Calu3 (cell line): ENCODE measurements at regions not wholly inside any gene's neighbourhood (a gene's known extent, or its start where the extent isn't known, plus 50 kb on each side); places are given as distances from the start of the nearest gene placed in this dataset.

Experiments
- BruUV-seq: library from RNA; stranded (reverse); fragments of 400-500 nt; replicated peaks from 2 replicates; lab custom pipeline; 2021; lab: Mats Ljungman, UMichigan
- CTCF ChIA-PET: fragments of 300-600 bp; sonication (Branson Sonifier 250); formaldehyde crosslinking; loops from one replicate; lab custom pipeline; 2022; ENCODE audit warnings: antibody characterized with exemption; lab: Charles Lee
- DNase-seq: peaks from one replicate; pipeline ENCODE4 v3.0.0; 2022
- H3K27ac Mint-ChIP-seq: one replicate; pipeline ENCODE4 v1.8.0; 2022; ENCODE audit warnings: mixed read lengths; ENCODE audit not compliant: unreplicated experiment
- H3K27me3 Mint-ChIP-seq: one replicate; pipeline ENCODE4 v1.8.0; 2022; ENCODE audit warnings: mixed read lengths; ENCODE audit not compliant: unreplicated experiment
- H3K36me3 Mint-ChIP-seq: one replicate; pipeline ENCODE4 v1.8.0; 2022; ENCODE audit warnings: mild to moderate bottlenecking, moderate library complexity, mixed read lengths; ENCODE audit not compliant: insufficient read depth, unreplicated experiment
- H3K4me1 Mint-ChIP-seq: one replicate; pipeline ENCODE4 v1.8.0; 2022; ENCODE audit warnings: mild to moderate bottlenecking, low read depth, mixed read lengths; ENCODE audit not compliant: unreplicated experiment
- H3K4me3 Mint-ChIP-seq: one replicate; pipeline ENCODE4 v1.8.0; 2022; ENCODE audit warnings: mild to moderate bottlenecking, low read depth, moderate library complexity, mixed read lengths; ENCODE audit not compliant: unreplicated experiment
- H3K9me3 Mint-ChIP-seq: one replicate; pipeline ENCODE4 v1.8.0; 2022; ENCODE audit warnings: low read depth, mixed read lengths; ENCODE audit not compliant: unreplicated experiment
- CTCF ChIP-seq: fragments of 200-600 bp; IDR thresholded peaks from one replicate; pipeline ENCODE4 v1.8.0; 2022; ENCODE audit warnings: antibody characterized with exemption; ENCODE audit not compliant: unreplicated experiment
- intact Hi-C: fragments of 100-400 bp; cut with micrococcal nuclease; formaldehyde crosslinking; loops from one replicate; pipeline ENCODE4 v1.10.0; 2022; ENCODE audit not compliant: unreplicated experiment

GRCh38 chr7:106163257-106163656 is 51.1 kb upstream of the SYPL1 start:
- H3K9me3 Mint-ChIP-seq: peaks cover 6% of the 10 kb centered on the region
- BruUV-seq: no TSS peak
- intact Hi-C loops: loop anchor here (5.0 kb wide), 1 partner anchor 226 kb away; no protein-coding TSS in a partner anchor
- no peak for TF ChIP-seq CTCF
- H3K4me1 Mint-ChIP-seq: no peaks in the 10 kb centered on the region
- peaks cover 9% of the 10 kb centered on the region for H3K27me3 Mint-ChIP-seq
- DNase-seq: no peak
- H3K36me3 Mint-ChIP-seq: no peaks in the 10 kb centered on the region
- CTCF ChIA-PET: no interaction called here
- no peak overlapping the region for H3K4me3 Mint-ChIP-seq
- no peak overlapping the region for H3K27ac Mint-ChIP-seq
